GM23338 (cell line): ENCODE measurements at regions not wholly inside any gene's neighbourhood (a gene's known extent, or its start where the extent isn't known, plus 50 kb on each side); places are given as distances from the start of the nearest gene placed in this dataset.

ENCODE experiments used
- ATAC-seq: fragments of 200-7000 bp; cut with Tn5 transposase; 3 replicates; pipeline ENCODE4 v1.9.1; 2020
- DNase-seq: peaks from one replicate; pipeline ENCODE4 v3.0.0-alpha.2; 2015; ENCODE audit warnings: low spot score
- H2AFZ ChIP-seq: fragments of 200-600 bp; sonication (generic); 2 replicates; pipeline ENCODE4 v1.8.0; 2016; ENCODE audit warnings: antibody characterized with exemption, mild to moderate bottlenecking, moderate library complexity
- H3F3A ChIP-seq: fragments of 200-600 bp; sonication (generic); replicated peaks from 2 replicates; pipeline ENCODE4 v1.8.0; 2017; ENCODE audit warnings: antibody characterized with exemption, mixed run types, low read depth
- H3K27ac ChIP-seq: fragments of 200-600 bp; sonication (generic); 2 replicates; pipeline ENCODE4 v1.6.1; 2016; ENCODE audit warnings: low read depth
- H3K27me3 ChIP-seq: fragments of 200-600 bp; sonication (generic); 2 replicates; pipeline ENCODE4 v1.8.0; 2016; ENCODE audit warnings: mild to moderate bottlenecking, mixed run types, moderate library complexity; ENCODE audit not compliant: insufficient read depth
- H3K36me3 ChIP-seq: fragments of 200-600 bp; sonication (generic); 2 replicates; pipeline ENCODE4 v1.8.0; 2016; ENCODE audit warnings: mild to moderate bottlenecking; ENCODE audit not compliant: insufficient read depth
- H3K4me1 ChIP-seq: fragments of 200-600 bp; sonication (generic); 2 replicates; pipeline ENCODE4 v1.8.0; 2016; ENCODE audit warnings: mild to moderate bottlenecking, moderate library complexity; ENCODE audit not compliant: insufficient read depth
- H3K4me2 ChIP-seq: fragments of 200-600 bp; sonication (generic); 2 replicates; pipeline ENCODE4 v1.7.1; 2017; ENCODE audit warnings: mixed run types
- H3K4me3 ChIP-seq: fragments of 200-600 bp; sonication (generic); 2 replicates; pipeline ENCODE4 v1.6.1; 2016; ENCODE audit warnings: mixed run types
- H3K79me2 ChIP-seq: fragments of 200-600 bp; sonication (generic); replicated peaks from 2 replicates; pipeline ENCODE4 v1.8.0; 2017; ENCODE audit warnings: mild to moderate bottlenecking; ENCODE audit not compliant: insufficient read depth
- H3K9me2 ChIP-seq: fragments of 200-600 bp; sonication (generic); 2 replicates; pipeline ENCODE4 v1.8.0; 2017; ENCODE audit not compliant: insufficient read depth
- H4K20me1 ChIP-seq: fragments of 200-600 bp; sonication (generic); replicated peaks from 2 replicates; pipeline ENCODE4 v1.8.0; 2017; ENCODE audit warnings: mild to moderate bottlenecking; ENCODE audit not compliant: insufficient read depth
- H3K27ac Mint-ChIP-seq: 2 replicates; pipeline ENCODE4 v1.8.0; 2020; ENCODE audit warnings: inconsistent platforms, mild to moderate bottlenecking, moderate library complexity, mixed read lengths
- H3K27me3 Mint-ChIP-seq: 3 replicates; pipeline ENCODE4 v1.8.0; 2022; ENCODE audit warnings: low read depth, mild to moderate bottlenecking, moderate library complexity, mixed read lengths, inconsistent platforms; ENCODE audit not compliant: insufficient read depth, poor library complexity
- H3K36me3 Mint-ChIP-seq: 3 replicates; pipeline ENCODE4 v1.8.0; 2021; ENCODE audit warnings: low read depth, mild to moderate bottlenecking, inconsistent platforms, moderate library complexity, mixed read lengths
- H3K4me1 Mint-ChIP-seq: 3 replicates; pipeline ENCODE4 v1.8.0; 2020; ENCODE audit warnings: mild to moderate bottlenecking, inconsistent platforms, mixed read lengths
- H3K4me3 Mint-ChIP-seq: 3 replicates; pipeline ENCODE4 v1.8.0; 2021; ENCODE audit warnings: moderate library complexity, mild to moderate bottlenecking, inconsistent platforms, mixed read lengths
- H3K9me3 Mint-ChIP-seq: 3 replicates; pipeline ENCODE4 v1.8.0; 2020; ENCODE audit warnings: moderate library complexity, mild to moderate bottlenecking, inconsistent platforms, mixed read lengths
- CREB1 ChIP-seq: fragments of 250-450 bp; sonication (Bioruptor Pico); IDR thresholded peaks from 2 replicates; pipeline ENCODE4 v1.5.0; 2020; ENCODE audit warnings: low read depth, mild to moderate bottlenecking, moderate library complexity
- CTCF ChIP-seq, 2 experiments: fragments of 200-600 bp in 1 of 2; sonication (generic) in 1 of 2; conservative IDR thresholded peaks; 2 replicates each; pipeline versions ENCODE4 v1.5.1 to v1.6.1; 2016 to 2017; ENCODE audit warnings: antibody characterized with exemption in 2 of 2, low read depth in 2 of 2, mild to moderate bottlenecking in 2 of 2, moderate library complexity in 1 of 2
- EZH2 ChIP-seq: fragments of 200-600 bp; sonication (generic); IDR thresholded peaks from one replicate; pipeline ENCODE4 v1.8.0; 2017; ENCODE audit warnings: antibody characterized with exemption, mild to moderate bottlenecking, low read depth; ENCODE audit not compliant: unreplicated experiment
- EZH2phosphoT487 ChIP-seq: fragments of 200-600 bp; sonication (generic); IDR thresholded peaks from one replicate; pipeline ENCODE4 v1.8.1; 2018; ENCODE audit warnings: antibody characterized with exemption; ENCODE audit not compliant: unreplicated experiment
- JUNB ChIP-seq: IDR thresholded peaks from one replicate; pipeline ENCODE4 v1.6.1; 2016; ENCODE audit warnings: antibody characterized with exemption; ENCODE audit not compliant: unreplicated experiment
- NANOG ChIP-seq: IDR thresholded peaks from 2 replicates; pipeline ENCODE4 v1.6.1; 2016; ENCODE audit warnings: antibody characterized with exemption, borderline replicate concordance
- POLR2AphosphoS5 ChIP-seq: IDR thresholded peaks from 2 replicates; pipeline ENCODE4 v1.6.1; 2016; ENCODE audit warnings: antibody characterized with exemption, low read depth
- STAT1 ChIP-seq: IDR thresholded peaks from one replicate; pipeline ENCODE4 v1.6.1; 2016; ENCODE audit warnings: antibody characterized with exemption; ENCODE audit not compliant: unreplicated experiment
- ZNF114 ChIP-seq: fragments of 250-450 bp; sonication (Bioruptor Pico); IDR thresholded peaks from 2 replicates; pipeline ENCODE4 v1.5.0; 2020; ENCODE audit warnings: mild to moderate bottlenecking, moderate library complexity
- ZNF331 ChIP-seq: fragments of 250-450 bp; sonication (Bioruptor Pico); IDR thresholded peaks from 2 replicates; pipeline ENCODE4 v1.5.0; 2020; ENCODE audit warnings: low read depth, mild to moderate bottlenecking, moderate library complexity
- ZNF462 ChIP-seq: fragments of 250-450 bp; sonication (Bioruptor Pico); IDR thresholded peaks from 2 replicates; pipeline ENCODE4 v1.5.0; 2020; ENCODE audit warnings: mild to moderate bottlenecking, moderate library complexity
- TF ChIP-seq, protein P1 (sequence below): IDR thresholded peaks from one replicate; pipeline ENCODE4 v1.6.1; 2018; ENCODE audit warnings: antibody characterized with exemption; ENCODE audit not compliant: unreplicated experiment
- TF ChIP-seq, protein P2 (sequence below): IDR thresholded peaks from 2 replicates; pipeline ENCODE4 v1.6.1; 2016; ENCODE audit warnings: antibody characterized with exemption

DNA sequence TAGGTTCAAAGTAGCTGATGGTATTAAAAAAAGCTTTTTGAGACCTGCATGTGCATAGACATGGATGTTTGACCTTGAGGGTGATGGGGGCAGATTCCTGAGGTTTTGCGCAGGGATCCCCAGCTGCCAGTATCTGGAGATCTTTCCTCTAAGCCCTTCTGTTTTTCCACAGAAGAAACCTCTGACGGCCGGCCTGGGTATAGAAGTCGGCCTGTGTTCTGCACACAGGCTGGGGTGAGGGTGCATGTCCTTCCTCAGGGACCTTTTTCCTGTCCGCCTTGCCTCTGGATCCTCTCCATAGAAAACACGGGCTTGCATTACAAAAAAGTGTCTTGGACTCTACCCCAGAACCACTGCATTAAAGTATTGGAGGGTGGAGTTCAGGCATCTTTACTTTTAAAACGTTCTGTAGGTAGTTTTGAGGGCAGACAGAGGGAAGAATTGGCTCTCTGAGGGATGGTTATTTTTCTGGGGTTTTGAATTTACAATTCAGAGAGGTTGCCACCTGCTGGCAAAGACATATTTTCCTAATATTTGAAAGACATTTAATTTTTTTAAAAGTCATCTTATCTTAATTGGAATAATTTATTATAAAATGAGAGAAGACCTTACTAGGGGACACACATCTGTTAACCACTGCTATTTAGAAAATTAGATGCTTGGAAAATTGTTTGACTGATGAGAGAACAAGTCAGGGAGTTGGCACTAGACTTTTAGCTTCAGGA is 350.6 kb downstream of the DCDC2C start:
- Histone ChIP-seq H3K4me2 (no peak overlapping the region), H3K79me2 (no peaks in the 10 kb centered on the region), H3K27me3 (no peaks in the 10 kb centered on the region), H3K4me1 (no peaks in the 10 kb centered on the region), H3F3A (no peaks in the 10 kb centered on the region), H3K4me3 (no peak overlapping the region), H3K9me2 (no peaks in the 10 kb centered on the region), H3K36me3 (peaks cover 4% of the 10 kb centered on the region; the same call in 1 of the 2 replicates), H4K20me1 (no peaks in the 10 kb centered on the region), H2AFZ (no peak overlapping the region), H3K27ac (no peak overlapping the region)
- Mint-ChIP-seq H3K4me3 (no peak overlapping the region), H3K27me3 (peaks cover 4% of the 10 kb centered on the region), H3K9me3 (peaks cover 88% of the 10 kb centered on the region), H3K27ac (no peak overlapping the region), H3K4me1 (no peaks in the 10 kb centered on the region), H3K36me3 (peaks cover 8% of the 10 kb centered on the region)
- no peak for TF ChIP-seq ZNF114 (CRISPR knock-in tag)
- TF ChIP-seq EZH2, result no peak
- no peak for TF ChIP-seq ZNF331
- no peak for TF ChIP-seq CTCF (conservative IDR thresholded peaks at IDR 0.05; ENCODE audit: low read depth in 2 of 2)
- no peak for TF ChIP-seq STAT1
- TF ChIP-seq POLR2AphosphoS5, result no peak
- TF ChIP-seq JUNB, result no peak
- no peak for TF ChIP-seq ZNF462 (CRISPR knock-in tag)
- TF ChIP-seq, protein P1, sequence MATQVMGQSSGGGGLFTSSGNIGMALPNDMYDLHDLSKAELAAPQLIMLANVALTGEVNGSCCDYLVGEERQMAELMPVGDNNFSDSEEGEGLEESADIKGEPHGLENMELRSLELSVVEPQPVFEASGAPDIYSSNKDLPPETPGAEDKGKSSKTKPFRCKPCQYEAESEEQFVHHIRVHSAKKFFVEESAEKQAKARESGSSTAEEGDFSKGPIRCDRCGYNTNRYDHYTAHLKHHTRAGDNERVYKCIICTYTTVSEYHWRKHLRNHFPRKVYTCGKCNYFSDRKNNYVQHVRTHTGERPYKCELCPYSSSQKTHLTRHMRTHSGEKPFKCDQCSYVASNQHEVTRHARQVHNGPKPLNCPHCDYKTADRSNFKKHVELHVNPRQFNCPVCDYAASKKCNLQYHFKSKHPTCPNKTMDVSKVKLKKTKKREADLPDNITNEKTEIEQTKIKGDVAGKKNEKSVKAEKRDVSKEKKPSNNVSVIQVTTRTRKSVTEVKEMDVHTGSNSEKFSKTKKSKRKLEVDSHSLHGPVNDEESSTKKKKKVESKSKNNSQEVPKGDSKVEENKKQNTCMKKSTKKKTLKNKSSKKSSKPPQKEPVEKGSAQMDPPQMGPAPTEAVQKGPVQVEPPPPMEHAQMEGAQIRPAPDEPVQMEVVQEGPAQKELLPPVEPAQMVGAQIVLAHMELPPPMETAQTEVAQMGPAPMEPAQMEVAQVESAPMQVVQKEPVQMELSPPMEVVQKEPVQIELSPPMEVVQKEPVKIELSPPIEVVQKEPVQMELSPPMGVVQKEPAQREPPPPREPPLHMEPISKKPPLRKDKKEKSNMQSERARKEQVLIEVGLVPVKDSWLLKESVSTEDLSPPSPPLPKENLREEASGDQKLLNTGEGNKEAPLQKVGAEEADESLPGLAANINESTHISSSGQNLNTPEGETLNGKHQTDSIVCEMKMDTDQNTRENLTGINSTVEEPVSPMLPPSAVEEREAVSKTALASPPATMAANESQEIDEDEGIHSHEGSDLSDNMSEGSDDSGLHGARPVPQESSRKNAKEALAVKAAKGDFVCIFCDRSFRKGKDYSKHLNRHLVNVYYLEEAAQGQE, result no peak
- TF ChIP-seq, protein P2, sequence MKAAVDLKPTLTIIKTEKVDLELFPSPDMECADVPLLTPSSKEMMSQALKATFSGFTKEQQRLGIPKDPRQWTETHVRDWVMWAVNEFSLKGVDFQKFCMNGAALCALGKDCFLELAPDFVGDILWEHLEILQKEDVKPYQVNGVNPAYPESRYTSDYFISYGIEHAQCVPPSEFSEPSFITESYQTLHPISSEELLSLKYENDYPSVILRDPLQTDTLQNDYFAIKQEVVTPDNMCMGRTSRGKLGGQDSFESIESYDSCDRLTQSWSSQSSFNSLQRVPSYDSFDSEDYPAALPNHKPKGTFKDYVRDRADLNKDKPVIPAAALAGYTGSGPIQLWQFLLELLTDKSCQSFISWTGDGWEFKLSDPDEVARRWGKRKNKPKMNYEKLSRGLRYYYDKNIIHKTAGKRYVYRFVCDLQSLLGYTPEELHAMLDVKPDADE, result no peak
- TF ChIP-seq EZH2phosphoT487, result no peak
- no peak for TF ChIP-seq CREB1 (CRISPR knock-in tag)
- TF ChIP-seq NANOG, result no peak
- DNase-seq (no peak), ATAC-seq (no peak)
